Neuronal stem cell (in vitro differentiated cells): ENCODE measurements at regions not wholly inside any gene's neighbourhood (a gene's known extent, or its start where the extent isn't known, plus 50 kb on each side); places are given as distances from the start of the nearest gene placed in this dataset.

ENCODE experiments used
- DNase-seq: peaks from one replicate; pipeline ENCODE4 v3.0.0-alpha.2; 2013; ENCODE audit warnings: low spot score
- H2AFZ ChIP-seq: one replicate; pipeline ENCODE4 v1.6.1; 2013; ENCODE audit warnings: mild to moderate bottlenecking, low read length, inconsistent platforms
- H2AK5ac ChIP-seq: 2 replicates; pipeline ENCODE4 v1.6.1; 2013; ENCODE audit warnings: low read depth, mild to moderate bottlenecking, inconsistent platforms, low read length, moderate library complexity, mixed read lengths
- H2BK120ac ChIP-seq: 2 replicates; pipeline ENCODE4 v1.6.1; 2013; ENCODE audit warnings: low read depth, mild to moderate bottlenecking, inconsistent platforms, low read length, moderate library complexity, mixed read lengths
- H2BK12ac ChIP-seq: one replicate; pipeline ENCODE4 v1.6.1; 2013; ENCODE audit warnings: low read length, inconsistent platforms
- H2BK15ac ChIP-seq: 2 replicates; pipeline ENCODE4 v1.6.1; 2013; ENCODE audit warnings: mild to moderate bottlenecking, low read length, inconsistent platforms, mixed read lengths
- H2BK5ac ChIP-seq: one replicate; pipeline ENCODE4 v1.6.1; 2013; ENCODE audit warnings: inconsistent platforms, mild to moderate bottlenecking, low read length, moderate library complexity
- H3K14ac ChIP-seq: one replicate; pipeline ENCODE4 v1.6.1; 2013; ENCODE audit warnings: low read length, inconsistent platforms
- H3K18ac ChIP-seq: 2 replicates; pipeline ENCODE4 v1.6.1; 2013; ENCODE audit warnings: low read length, inconsistent platforms
- H3K23ac ChIP-seq: 2 replicates; pipeline ENCODE4 v1.6.1; 2013; ENCODE audit warnings: low read depth, mild to moderate bottlenecking, mixed read lengths, low read length, inconsistent platforms; ENCODE audit not compliant: poor library complexity
- H3K27ac ChIP-seq: replicated peaks from 3 replicates; pipeline ENCODE4 v1.5.1; 2013; ENCODE audit warnings: low read length, inconsistent platforms
- H3K27me3 ChIP-seq, 3 experiments: 2 replicates each; pipeline ENCODE4 v1.6.1; 2013; ENCODE audit warnings: low read length in 3 of 3, mild to moderate bottlenecking in 2 of 3, inconsistent platforms in 1 of 3, low read depth in 1 of 3, mixed read lengths in 1 of 3, moderate library complexity in 1 of 3; ENCODE audit not compliant: control insufficient read depth in 3 of 3, insufficient read depth in 3 of 3
- H3K36me3 ChIP-seq, 2 donors: replicated peaks in 1 of 2; 2 replicates each; pipeline ENCODE4 v1.6.1; 2013; ENCODE audit warnings: low read length in 2 of 2; ENCODE audit not compliant: control insufficient read depth in 2 of 2, insufficient read depth in 2 of 2
- H3K4ac ChIP-seq: 2 replicates; pipeline ENCODE4 v1.6.1; 2013; ENCODE audit warnings: inconsistent platforms, mild to moderate bottlenecking, low read length, moderate library complexity
- H3K4me1 ChIP-seq, 2 donors: 1 replicate in 1 of 2; 2 replicates in 1 of 2; pipeline ENCODE4 v1.6.1; 2013; ENCODE audit warnings: low read length in 2 of 2, low read depth in 1 of 2; ENCODE audit not compliant: control insufficient read depth in 2 of 2, insufficient read depth in 1 of 2
- H3K4me2 ChIP-seq: one replicate; pipeline ENCODE4 v1.6.1; 2013; ENCODE audit warnings: mild to moderate bottlenecking, low read length, inconsistent platforms; ENCODE audit not compliant: insufficient read depth, poor library complexity, severe bottlenecking
- H3K4me3 ChIP-seq, 2 donors: 2 replicates each; pipeline ENCODE4 v1.5.1; 2013; ENCODE audit warnings: low read length in 2 of 2, mild to moderate bottlenecking in 2 of 2, inconsistent platforms in 1 of 2, moderate library complexity in 1 of 2
- H3K79me1 ChIP-seq: one replicate; pipeline ENCODE4 v1.6.1; 2013; ENCODE audit warnings: low read depth, mild to moderate bottlenecking, inconsistent platforms, low read length, moderate library complexity
- H3K9ac ChIP-seq: one replicate; pipeline ENCODE4 v1.6.1; 2013; ENCODE audit warnings: mild to moderate bottlenecking, low read depth, low read length, inconsistent platforms; ENCODE audit not compliant: poor library complexity
- H3K9me3 ChIP-seq, 2 donors: replicated peaks in 1 of 2; 2 replicates each; pipeline versions ENCODE3 to v1.6.1; 2013; ENCODE audit warnings: low read length in 2 of 2, mild to moderate bottlenecking in 2 of 2, inconsistent platforms in 1 of 2, low read depth in 1 of 2, mixed read lengths in 1 of 2, moderate library complexity in 1 of 2; ENCODE audit not compliant: control insufficient read depth in 2 of 2, insufficient read depth in 1 of 2
- H4K8ac ChIP-seq: one replicate; pipeline ENCODE4 v1.6.1; 2013; ENCODE audit warnings: low read depth, mild to moderate bottlenecking, inconsistent platforms, low read length, moderate library complexity
- H4K91ac ChIP-seq: one replicate; pipeline ENCODE4 v1.6.1; 2013; ENCODE audit warnings: low read length, low read depth, mild to moderate bottlenecking, inconsistent platforms; ENCODE audit not compliant: poor library complexity
- WGBS, 2 donors: extraction: QIAGEN DNeasy Blood & Tissue Kit; methylation state at CpG; one replicate each; pipeline ENCODE4 v1.1.7; 2013; ENCODE audit warnings: missing lambda C conversion rate in 2 of 2, mixed read lengths in 1 of 2; ENCODE audit not compliant: insufficient read length in 2 of 2, insufficient replicate concordance in 1 of 2; ENCODE audit errors: extremely low coverage in 2 of 2; 5-methylcytosine and 5-hydroxymethylcytosine counted together

GRCh38 chr1:37415611-37416244 is 58.7 kb upstream of the ZC3H12A start:
- peak overlapping the region in 1 of 2 donors; percentile 48 for H3K4me3 ChIP-seq

GRCh38 chr1:37420456-37420855 is 53.9 kb upstream of the ZC3H12A start:
- H3K9ac ChIP-seq, result no peak overlapping the region
- H3K4ac ChIP-seq, result no peak overlapping the region
- no peak overlapping the region for H3K27ac ChIP-seq
- H3K18ac ChIP-seq, result no peak overlapping the region
- no peak overlapping the region for H3K4me3 ChIP-seq
- no peak overlapping the region for H3K14ac ChIP-seq
- H2AFZ ChIP-seq, result no peak overlapping the region
- DNase-seq, result no peak
- no peak overlapping the region for H2BK120ac ChIP-seq
- no peak overlapping the region for H3K4me2 ChIP-seq
- no peak overlapping the region for H4K91ac ChIP-seq
- H4K8ac ChIP-seq, result no peak overlapping the region
- no CpG with 5 or more reads among the region's 1 CpG for WGBS, 2 donors
- H3K79me1 ChIP-seq, result no peaks in the 10 kb centered on the region
- no peaks in the 10 kb centered on the region for H3K4me1 ChIP-seq
- no peak overlapping the region for H2BK15ac ChIP-seq
- H2BK12ac ChIP-seq, result no peak overlapping the region
- H3K9me3 ChIP-seq, result peaks cover 0 to 3% of the 10 kb centered on the region in 2 donors
- no peak overlapping the region for H3K23ac ChIP-seq
- H3K36me3 ChIP-seq, result no peaks in the 10 kb centered on the region
- H2BK5ac ChIP-seq, result no peak overlapping the region
- peaks cover 0 to 5% (median 0%) of the 10 kb centered on the region in 3 experiments for H3K27me3 ChIP-seq
- H2AK5ac ChIP-seq, result no peak overlapping the region

More at GRCh38 chr1:37415611-37416244, 58.7 kb upstream of the ZC3H12A start:
- no peak for DNase-seq
- Histone ChIP-seq H3K4ac (no peak overlapping the region), H2BK15ac (no peak overlapping the region), H2AFZ (no peak overlapping the region), H3K36me3 (no peaks in the 10 kb centered on the region), H3K18ac (no peak overlapping the region), H3K23ac (no peak overlapping the region), H4K8ac (no peak overlapping the region), H4K91ac (no peak overlapping the region), H3K4me1 (peaks cover 0 to 3% of the 10 kb centered on the region in 2 donors), H3K9ac (no peak overlapping the region), H2AK5ac (no peak overlapping the region), H2BK120ac (no peak overlapping the region), H3K79me1 (no peaks in the 10 kb centered on the region), H3K14ac (no peak overlapping the region), H3K27ac (no peak overlapping the region), H2BK12ac (no peak overlapping the region), H3K27me3 (peaks cover 0 to 5% (median 0%) of the 10 kb centered on the region in 3 experiments), H3K4me2 (no peak overlapping the region), H2BK5ac (no peak overlapping the region), H3K9me3 (peaks cover 0 to 5% of the 10 kb centered on the region in 2 donors)
- no CpG with 5 or more reads among the region's 13 CpGs for WGBS, 2 donors

GRCh38 chr1:37423810-37424209 is 50.6 kb upstream of the ZC3H12A start:
- H3K4me3 ChIP-seq, result no peak overlapping the region
- H3K4ac ChIP-seq, result no peak overlapping the region
- no peak overlapping the region for H3K23ac ChIP-seq
- no peak overlapping the region for H2AFZ ChIP-seq
- no peak overlapping the region for H4K91ac ChIP-seq
- H3K27me3 ChIP-seq, result no peaks in the 10 kb centered on the region
- no peak overlapping the region for H2BK5ac ChIP-seq
- H2BK12ac ChIP-seq, result no peak overlapping the region
- H2BK120ac ChIP-seq, result no peak overlapping the region
- no peak for DNase-seq
- H3K36me3 ChIP-seq, result no peaks in the 10 kb centered on the region
- no peak overlapping the region for H3K18ac ChIP-seq
- H3K9me3 ChIP-seq, result no peaks in the 10 kb centered on the region
- H3K79me1 ChIP-seq, result no peaks in the 10 kb centered on the region
- H3K4me1 ChIP-seq, result no peaks in the 10 kb centered on the region
- no peak overlapping the region for H4K8ac ChIP-seq
- H2BK15ac ChIP-seq, result no peak overlapping the region
- no peak overlapping the region for H3K27ac ChIP-seq
- H3K4me2 ChIP-seq, result no peak overlapping the region
- H2AK5ac ChIP-seq, result no peak overlapping the region
- no peak overlapping the region for H3K14ac ChIP-seq
- WGBS, 2 donors, result no CpG with 5 or more reads among the region's 9 CpGs
- no peak overlapping the region for H3K9ac ChIP-seq

- Histone ChIP-seq H3K4ac (no peak overlapping the region), H3K9me3 (no peaks in the 10 kb centered on the region), H3K27ac (no peak overlapping the region), H3K27me3 (no peaks in the 10 kb centered on the region), H3K36me3 (no peaks in the 10 kb centered on the region), H4K8ac (no peak overlapping the region), H2AK5ac (no peak overlapping the region), H3K4me3 (no peak overlapping the region), H3K79me1 (no peaks in the 10 kb centered on the region), H3K9ac (no peak overlapping the region), H3K4me2 (no peak overlapping the region), H2BK15ac (no peak overlapping the region), H3K4me1 (no peaks in the 10 kb centered on the region), H3K14ac (no peak overlapping the region), H2BK5ac (no peak overlapping the region), H3K23ac (no peak overlapping the region), H2BK120ac (no peak overlapping the region), H3K18ac (no peak overlapping the region), H4K91ac (no peak overlapping the region), H2BK12ac (no peak overlapping the region), H2AFZ (no peak overlapping the region)
- no peak for DNase-seq
- WGBS, 2 donors, result no CpG with 5 or more reads among the region's 1 CpG
These were observed 49.9 kb upstream of the ZC3H12A start for GRCh38 chr1:37424523-37424922.
